ENCODE measurements at regions not wholly inside any gene's neighbourhood (a gene's known extent, or its start where the extent isn't known, plus 50 kb on each side); places are given as distances from the start of the nearest gene placed in this dataset.

DNA sequence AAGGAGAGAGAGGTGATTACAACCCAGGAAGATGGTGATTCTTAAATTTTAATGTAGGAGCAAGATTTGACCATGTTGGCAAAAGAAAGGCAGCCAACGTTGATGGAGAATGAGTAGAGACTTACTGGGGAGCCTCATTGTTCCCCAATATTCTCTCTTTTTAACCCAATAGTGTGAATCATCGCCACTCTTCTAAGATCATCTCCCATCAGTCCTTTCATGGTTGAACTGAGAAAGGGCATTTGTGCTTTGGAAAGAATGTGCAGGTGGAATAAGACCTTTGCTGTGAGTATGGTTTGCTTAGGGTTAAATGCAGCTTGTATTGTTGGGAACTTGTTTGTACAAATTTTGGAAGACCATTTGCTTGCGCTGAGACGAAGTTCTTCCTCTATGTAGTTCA lies 231.0 kb downstream of the TBXT start:
- TF ChIP-seq EZH2 (optimal IDR thresholded peaks at IDR 0.05; ENCODE audit: low read depth, low read length) (no peak), EZH2phosphoT487 (IDR thresholded peaks at IDR 0.05; ENCODE audit: low read length) (no peak)
- TF ChIP-seq, protein P1, sequence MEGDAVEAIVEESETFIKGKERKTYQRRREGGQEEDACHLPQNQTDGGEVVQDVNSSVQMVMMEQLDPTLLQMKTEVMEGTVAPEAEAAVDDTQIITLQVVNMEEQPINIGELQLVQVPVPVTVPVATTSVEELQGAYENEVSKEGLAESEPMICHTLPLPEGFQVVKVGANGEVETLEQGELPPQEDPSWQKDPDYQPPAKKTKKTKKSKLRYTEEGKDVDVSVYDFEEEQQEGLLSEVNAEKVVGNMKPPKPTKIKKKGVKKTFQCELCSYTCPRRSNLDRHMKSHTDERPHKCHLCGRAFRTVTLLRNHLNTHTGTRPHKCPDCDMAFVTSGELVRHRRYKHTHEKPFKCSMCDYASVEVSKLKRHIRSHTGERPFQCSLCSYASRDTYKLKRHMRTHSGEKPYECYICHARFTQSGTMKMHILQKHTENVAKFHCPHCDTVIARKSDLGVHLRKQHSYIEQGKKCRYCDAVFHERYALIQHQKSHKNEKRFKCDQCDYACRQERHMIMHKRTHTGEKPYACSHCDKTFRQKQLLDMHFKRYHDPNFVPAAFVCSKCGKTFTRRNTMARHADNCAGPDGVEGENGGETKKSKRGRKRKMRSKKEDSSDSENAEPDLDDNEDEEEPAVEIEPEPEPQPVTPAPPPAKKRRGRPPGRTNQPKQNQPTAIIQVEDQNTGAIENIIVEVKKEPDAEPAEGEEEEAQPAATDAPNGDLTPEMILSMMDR (IDR thresholded peaks at IDR 0.05; ENCODE audit: low read length), result no peak

Data from MM.1S (cell line).